ENCODE measurements at regions not wholly inside any gene's neighbourhood (a gene's known extent, or its start where the extent isn't known, plus 50 kb on each side); places are given as distances from the start of the nearest gene placed in this dataset.
"Not testable (repeated sequence)": the region's sequence is repeated elsewhere in the genome, so short reads cannot be mapped to it uniquely, and the experiment has no call there.

GRCh38 chr2:5629510-5629909, 62.7 kb upstream of the SOX11 start:
- H3K27me3 ChIP-seq (ENCODE audit: control insufficient read depth in 2 of 2, insufficient read depth in 2 of 2, low read length in 2 of 2); H3K9ac ChIP-seq (ENCODE audit: low read depth in 1 of 2, low read length in 2 of 2); H3K4me1 ChIP-seq (ENCODE audit: control insufficient read depth in 2 of 2, insufficient read depth in 2 of 2, low read length in 2 of 2); H3K4me3 ChIP-seq (ENCODE audit: low read length in 2 of 2); H3K27ac ChIP-seq (ENCODE audit: low read depth in 2 of 2, low read length in 2 of 2); H3K36me3 ChIP-seq (ENCODE audit: control insufficient read depth in 2 of 2, insufficient read depth in 2 of 2, low read length in 2 of 2); H3K9me3 ChIP-seq (ENCODE audit: control insufficient read depth in 2 of 2, low read length in 2 of 2): not testable (repeated sequence)

- not testable (repeated sequence) for H3K4me3 ChIP-seq (ENCODE audit: low read length in 2 of 2); H3K9me3 ChIP-seq (ENCODE audit: control insufficient read depth in 2 of 2, low read length in 2 of 2); H3K36me3 ChIP-seq (ENCODE audit: control insufficient read depth in 2 of 2, insufficient read depth in 2 of 2, low read length in 2 of 2); H3K27me3 ChIP-seq (ENCODE audit: control insufficient read depth in 2 of 2, insufficient read depth in 2 of 2, low read length in 2 of 2); H3K27ac ChIP-seq (ENCODE audit: low read depth in 2 of 2, low read length in 2 of 2); H3K4me1 ChIP-seq (ENCODE audit: control insufficient read depth in 2 of 2, insufficient read depth in 2 of 2, low read length in 2 of 2); H3K9ac ChIP-seq (ENCODE audit: low read depth in 1 of 2, low read length in 2 of 2)
These were observed 55.1 kb upstream of the SOX11 start for GRCh38 chr2:5637051-5637450.
